Transverse colon (tissue), 4 donors: ENCODE measurements at regions not wholly inside any gene's neighbourhood (a gene's known extent, or its start where the extent isn't known, plus 50 kb on each side); places are given as distances from the start of the nearest gene placed in this dataset.

Source experiments
- DNase-seq: peaks from one replicate; pipeline ENCODE4 v3.0.0-alpha.2; 2019
- H3K27ac ChIP-seq, 4 donors: fragments of 200-600 bp; sonication (generic); 2 replicates each; pipeline ENCODE4 v1.5.1; 2016 to 2018; ENCODE audit warnings: inconsistent platforms in 4 of 4
- H3K27me3 ChIP-seq: fragments of 200-600 bp; sonication (generic); 2 replicates; pipeline ENCODE4 v1.5.1; 2017; ENCODE audit warnings: inconsistent platforms
- H3K36me3 ChIP-seq, 4 donors: fragments of 200-600 bp; sonication (generic); 2 replicates each; pipeline ENCODE4 v1.5.1; 2017 to 2019; ENCODE audit warnings: inconsistent platforms in 4 of 4
- H3K4me1 ChIP-seq, 4 donors: fragments of 200-600 bp; sonication (generic); 2 replicates each; pipeline ENCODE4 v1.5.1; 2017 to 2020; ENCODE audit warnings: inconsistent platforms in 4 of 4
- H3K4me3 ChIP-seq, 4 donors: fragments of 200-600 bp; sonication (generic); 1 replicate in 1 of 4; 2 replicates in 3 of 4; pipeline versions ENCODE4 v1.5.1 to v1.6.1; 2017 to 2019; ENCODE audit warnings: inconsistent platforms in 4 of 4
- H3K9me3 ChIP-seq, 2 donors: fragments of 200-600 bp; sonication (generic); 2 replicates each; pipeline ENCODE4 v1.5.1; 2017 to 2019; ENCODE audit warnings: inconsistent platforms in 2 of 2
- CTCF ChIP-seq, 5 experiments: fragments of 200-600 bp in 3 of 5; fragments of 450-650 bp in 2 of 5; sonication (generic) in 3 of 5; IDR thresholded peaks; 1 replicate in 2 of 5; 2 replicates in 3 of 5; pipeline ENCODE4 v1.5.1; 2016 to 2017; ENCODE audit warnings: antibody characterized with exemption in 5 of 5, inconsistent platforms in 3 of 5, mild to moderate bottlenecking in 2 of 5, moderate library complexity in 1 of 5
- EP300 ChIP-seq: sonication (generic); formaldehyde crosslinking; IDR thresholded peaks from one replicate; pipeline ENCODE4 v1.6.1; 2017; ENCODE audit warnings: antibody characterized with exemption, low read depth
- POLR2A ChIP-seq: fragments of 450-650 bp; IDR thresholded peaks from one replicate; pipeline ENCODE4 v1.6.1; 2016; ENCODE audit warnings: antibody characterized with exemption, mild to moderate bottlenecking, moderate library complexity
- POLR2AphosphoS5 ChIP-seq, 3 donors: sonication (generic); formaldehyde crosslinking; IDR thresholded peaks; one replicate each; pipeline ENCODE4 v1.6.1; 2016; ENCODE audit warnings: antibody characterized with exemption in 3 of 3
- WGBS, 2 donors: methylation state at CpG; one replicate each; pipeline ENCODE4 v1.1.5; 2018; ENCODE audit warnings: low coverage in 1 of 2; 5-methylcytosine and 5-hydroxymethylcytosine counted together
- in situ Hi-C, 4 donors: fragments of 200-750 bp; cut with MboI; loops; one replicate each; pipeline versions ENCODE4 v1.15.0 to v1.15.1; 2017; ENCODE audit warnings: low sequenced_read_pairs in 3 of 4, low pct_ligation_motif_present in 1 of 4, low pct_unique_long_range_greater_than_20kb in 1 of 4
- intact Hi-C: fragments of 100-400 bp; cut with DNase I; formaldehyde crosslinking; loops from one replicate; pipeline ENCODE4 v1.15.1; 2023; ENCODE audit warnings: low total_unique reads

- intact Hi-C loops (no loop called here), in situ Hi-C loops (no loop called here)
- H3K27me3 ChIP-seq: no peaks in the 10 kb centered on the region
- H3K4me3 ChIP-seq: no peak overlapping the region
- TF ChIP-seq POLR2A (no peak), EP300 (no peak), CTCF (IDR thresholded peaks at IDR 0.05) (no peak), POLR2AphosphoS5 (IDR thresholded peaks at IDR 0.05) (no peak)
- no peak for DNase-seq
- 81 to 93% methylated on average over 2 to 4 of the region's 4 CpGs for WGBS, 2 donors
- no peaks in the 10 kb centered on the region for H3K4me1 ChIP-seq
- H3K27ac ChIP-seq: no peak overlapping the region
- no peaks in the 10 kb centered on the region for H3K9me3 ChIP-seq
- no peaks in the 10 kb centered on the region for H3K36me3 ChIP-seq
These were observed 369.4 kb upstream of the CCDC196 start for GRCh38 chr14:66116732-66117131.

GRCh38 chr14:66117600-66117999 is 368.6 kb upstream of the CCDC196 start:
- H3K27me3 ChIP-seq: no peaks in the 10 kb centered on the region
- WGBS, 2 donors: 67 to 83% methylated on average over 3 of the region's 3 CpGs
- no peak for DNase-seq
- H3K27ac ChIP-seq: no peak overlapping the region
- no peak overlapping the region for H3K4me3 ChIP-seq
- intact Hi-C loops (no loop called here), in situ Hi-C loops (no loop called here)
- TF ChIP-seq EP300: no peak
- no peak for TF ChIP-seq POLR2A
- no peak for TF ChIP-seq POLR2AphosphoS5 (IDR thresholded peaks at IDR 0.05)
- TF ChIP-seq CTCF (IDR thresholded peaks at IDR 0.05): no peak
- no peaks in the 10 kb centered on the region for H3K4me1 ChIP-seq
- H3K36me3 ChIP-seq: no peaks in the 10 kb centered on the region
- no peaks in the 10 kb centered on the region for H3K9me3 ChIP-seq

- no peak for DNase-seq
- H3K4me3 ChIP-seq: no peak overlapping the region
- no peaks in the 10 kb centered on the region for H3K27me3 ChIP-seq
- no peaks in the 10 kb centered on the region for H3K4me1 ChIP-seq
- intact Hi-C loops (no loop called here), in situ Hi-C loops (no loop called here)
- 71 to 88% methylated on average over 1 to 5 of the region's 5 CpGs for WGBS, 2 donors
- no peaks in the 10 kb centered on the region for H3K36me3 ChIP-seq
- no peak overlapping the region for H3K27ac ChIP-seq
- H3K9me3 ChIP-seq: no peaks in the 10 kb centered on the region
- no peak for TF ChIP-seq EP300
- TF ChIP-seq POLR2AphosphoS5 (IDR thresholded peaks at IDR 0.05): no peak
- TF ChIP-seq CTCF (IDR thresholded peaks at IDR 0.05): no peak
- no peak for TF ChIP-seq POLR2A
These were observed 366.5 kb upstream of the CCDC196 start for GRCh38 chr14:66119606-66120231.

GRCh38 chr14:66120402-66120801 is 365.8 kb upstream of the CCDC196 start:
- Histone ChIP-seq H3K36me3 (no peaks in the 10 kb centered on the region), H3K4me1 (no peaks in the 10 kb centered on the region), H3K27me3 (no peaks in the 10 kb centered on the region), H3K9me3 (no peaks in the 10 kb centered on the region), H3K4me3 (no peak overlapping the region), H3K27ac (no peak overlapping the region)
- in situ Hi-C loops: no loop called here
- intact Hi-C loops: no loop called here
- 78 to 83% methylated on average over 2 to 3 of the region's 3 CpGs for WGBS, 2 donors
- no peak for DNase-seq
- TF ChIP-seq CTCF (IDR thresholded peaks at IDR 0.05) (no peak), POLR2A (no peak), POLR2AphosphoS5 (IDR thresholded peaks at IDR 0.05) (no peak), EP300 (no peak)
